ENCODE measurements at regions not wholly inside any gene's neighbourhood (a gene's known extent, or its start where the extent isn't known, plus 50 kb on each side); places are given as distances from the start of the nearest gene placed in this dataset.

DNA sequence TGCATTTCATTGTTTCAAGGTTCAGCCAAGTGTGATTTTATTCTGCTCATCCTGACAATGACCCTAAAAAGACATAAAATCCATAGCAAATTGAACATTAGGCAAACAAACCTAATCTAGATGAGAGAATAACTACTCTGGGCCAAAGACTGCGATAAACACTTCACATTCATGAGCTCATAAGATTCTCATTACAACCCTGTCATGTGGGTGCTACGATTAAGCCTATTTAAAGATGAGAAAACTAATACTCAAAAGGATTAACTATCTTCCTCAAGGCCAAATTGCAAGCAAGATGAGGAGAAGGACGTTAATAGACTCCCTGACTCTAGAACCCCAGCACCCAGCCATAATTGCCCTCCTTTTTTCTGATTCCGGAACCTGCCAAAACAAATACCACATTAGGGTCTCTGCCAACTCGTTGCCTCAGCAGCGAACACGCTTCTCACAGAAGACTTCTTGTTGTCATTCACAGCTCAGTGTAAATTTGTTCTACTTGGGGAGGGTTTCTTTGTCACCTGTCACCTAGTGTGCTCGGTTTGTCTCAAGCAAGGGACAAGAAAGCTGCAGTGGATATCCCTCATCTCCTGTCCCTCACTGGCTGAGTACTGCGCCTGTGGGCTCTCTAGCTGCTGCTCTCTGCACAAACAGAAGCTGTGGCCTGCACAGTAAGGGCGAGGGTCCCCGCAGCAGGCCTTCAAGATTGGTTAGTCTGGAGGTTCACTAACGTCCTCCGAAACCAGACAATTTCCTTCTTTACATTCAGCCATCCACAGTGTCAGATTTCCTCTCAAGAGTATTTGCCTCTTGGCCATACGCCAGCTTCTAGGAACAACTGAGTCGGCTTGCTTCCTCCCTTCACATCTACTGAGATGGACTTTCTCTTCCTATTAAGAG, 200.0 kb upstream of the UBE2E2 start:
- DNase-seq (peak in 2 of 4 donors; percentile 42 to 67), ATAC-seq (peak; percentile 71)
- peaks cover 0 to 4% of the 10 kb centered on the region in 2 donors for H3K4me1 ChIP-seq
- H3K27ac ChIP-seq: no peak overlapping the region
- intact Hi-C loops (cut with DNase I): no loop called here
- H3K9me3 ChIP-seq: no peaks in the 10 kb centered on the region
- no peak overlapping the region for H3K4me3 ChIP-seq
- H3K36me3 ChIP-seq: no peaks in the 10 kb centered on the region
- no peaks in the 10 kb centered on the region for H3K27me3 ChIP-seq
- TF ChIP-seq, protein P1, sequence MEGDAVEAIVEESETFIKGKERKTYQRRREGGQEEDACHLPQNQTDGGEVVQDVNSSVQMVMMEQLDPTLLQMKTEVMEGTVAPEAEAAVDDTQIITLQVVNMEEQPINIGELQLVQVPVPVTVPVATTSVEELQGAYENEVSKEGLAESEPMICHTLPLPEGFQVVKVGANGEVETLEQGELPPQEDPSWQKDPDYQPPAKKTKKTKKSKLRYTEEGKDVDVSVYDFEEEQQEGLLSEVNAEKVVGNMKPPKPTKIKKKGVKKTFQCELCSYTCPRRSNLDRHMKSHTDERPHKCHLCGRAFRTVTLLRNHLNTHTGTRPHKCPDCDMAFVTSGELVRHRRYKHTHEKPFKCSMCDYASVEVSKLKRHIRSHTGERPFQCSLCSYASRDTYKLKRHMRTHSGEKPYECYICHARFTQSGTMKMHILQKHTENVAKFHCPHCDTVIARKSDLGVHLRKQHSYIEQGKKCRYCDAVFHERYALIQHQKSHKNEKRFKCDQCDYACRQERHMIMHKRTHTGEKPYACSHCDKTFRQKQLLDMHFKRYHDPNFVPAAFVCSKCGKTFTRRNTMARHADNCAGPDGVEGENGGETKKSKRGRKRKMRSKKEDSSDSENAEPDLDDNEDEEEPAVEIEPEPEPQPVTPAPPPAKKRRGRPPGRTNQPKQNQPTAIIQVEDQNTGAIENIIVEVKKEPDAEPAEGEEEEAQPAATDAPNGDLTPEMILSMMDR (IDR thresholded peaks at IDR 0.05): no peak

DNA sequence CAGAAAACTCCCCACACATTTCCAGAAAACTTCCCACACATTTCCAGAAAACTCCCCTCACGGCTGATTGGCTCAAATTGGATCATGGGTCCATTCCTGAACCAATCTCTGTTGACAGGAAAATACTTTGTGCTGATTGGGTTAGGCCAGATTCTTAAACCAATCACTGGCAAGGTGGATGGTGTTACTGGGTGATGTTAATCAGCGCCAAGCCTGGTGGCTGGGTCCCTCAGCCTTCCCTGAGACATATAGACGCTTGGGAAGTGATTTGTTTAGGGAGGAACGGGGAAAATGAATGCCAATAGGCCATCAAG, 199.4 kb upstream of the UBE2E2 start:
- ATAC-seq (no peak), DNase-seq (no peak)
- no peaks in the 10 kb centered on the region for H3K9me3 ChIP-seq
- H3K27ac ChIP-seq: no peak overlapping the region
- H3K4me3 ChIP-seq: no peak overlapping the region
- TF ChIP-seq, protein P1 (IDR thresholded peaks at IDR 0.05): no peak
- no peaks in the 10 kb centered on the region for H3K27me3 ChIP-seq
- intact Hi-C loops (cut with DNase I): no loop called here
- H3K4me1 ChIP-seq: peaks cover 0 to 4% of the 10 kb centered on the region in 2 donors
- no peaks in the 10 kb centered on the region for H3K36me3 ChIP-seq

DNA sequence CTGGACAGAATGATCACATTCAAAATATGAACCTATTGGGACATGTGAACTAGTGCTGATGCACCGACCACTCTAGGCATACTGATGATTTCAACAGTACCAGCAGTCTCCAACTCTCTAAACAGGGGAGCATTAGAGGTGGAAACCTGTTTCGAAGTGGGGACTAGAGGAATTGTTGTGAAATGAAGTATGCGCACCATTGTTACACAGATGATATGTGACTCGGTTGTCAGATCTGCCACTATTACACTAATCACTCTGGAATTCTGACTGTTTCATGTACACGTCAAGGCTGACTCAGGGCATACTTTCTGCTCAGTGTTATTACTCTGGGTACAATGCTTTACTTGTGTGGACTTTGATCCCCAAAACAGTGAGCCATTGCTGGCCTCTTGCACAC, 198.2 kb upstream of the UBE2E2 start:
- no peak for DNase-seq

DNA sequence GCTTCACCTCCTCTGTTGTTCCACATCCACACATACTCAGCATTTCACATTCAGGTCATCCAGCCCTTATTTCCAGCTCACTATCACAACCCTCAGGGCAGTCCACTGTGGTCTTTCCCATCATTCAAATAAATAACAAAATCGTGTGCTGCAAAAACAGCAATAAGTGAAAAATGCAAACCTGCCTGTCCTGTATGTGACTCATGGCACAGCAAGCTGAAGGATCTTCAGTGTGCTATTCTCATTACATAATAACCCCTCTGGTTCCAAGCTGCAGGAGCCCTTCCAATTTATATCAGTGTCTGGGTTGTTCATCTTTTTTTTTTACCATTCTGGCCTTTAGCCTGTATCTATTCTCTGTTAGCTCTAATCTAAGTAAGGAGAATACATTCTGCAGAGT, 185.3 kb upstream of the UBE2E2 start:
- Histone ChIP-seq H3K4me3 (no peak overlapping the region), H3K9me3 (peaks cover 0 to 2% of the 10 kb centered on the region in 2 donors), H3K4me1 (peaks cover 0 to 8% of the 10 kb centered on the region in 2 donors), H3K36me3 (no peaks in the 10 kb centered on the region), H3K27me3 (no peaks in the 10 kb centered on the region), H3K27ac (no peak overlapping the region)
- ATAC-seq (peak; percentile 56), DNase-seq (no peak)
- intact Hi-C loops (cut with DNase I): no loop called here
- TF ChIP-seq, protein P1 (IDR thresholded peaks at IDR 0.05): no peak

More for the DNA sequence above, 198.2 kb upstream of the UBE2E2 start:
- intact Hi-C loops (cut with DNase I): no loop called here
- TF ChIP-seq, protein P1 (IDR thresholded peaks at IDR 0.05): no peak
- Histone ChIP-seq H3K9me3 (no peaks in the 10 kb centered on the region), H3K27ac (no peak overlapping the region), H3K4me1 (peaks cover 0 to 4% of the 10 kb centered on the region in 2 donors), H3K36me3 (no peaks in the 10 kb centered on the region), H3K27me3 (no peaks in the 10 kb centered on the region), H3K4me3 (no peak overlapping the region)
- ATAC-seq: no peak

DNA sequence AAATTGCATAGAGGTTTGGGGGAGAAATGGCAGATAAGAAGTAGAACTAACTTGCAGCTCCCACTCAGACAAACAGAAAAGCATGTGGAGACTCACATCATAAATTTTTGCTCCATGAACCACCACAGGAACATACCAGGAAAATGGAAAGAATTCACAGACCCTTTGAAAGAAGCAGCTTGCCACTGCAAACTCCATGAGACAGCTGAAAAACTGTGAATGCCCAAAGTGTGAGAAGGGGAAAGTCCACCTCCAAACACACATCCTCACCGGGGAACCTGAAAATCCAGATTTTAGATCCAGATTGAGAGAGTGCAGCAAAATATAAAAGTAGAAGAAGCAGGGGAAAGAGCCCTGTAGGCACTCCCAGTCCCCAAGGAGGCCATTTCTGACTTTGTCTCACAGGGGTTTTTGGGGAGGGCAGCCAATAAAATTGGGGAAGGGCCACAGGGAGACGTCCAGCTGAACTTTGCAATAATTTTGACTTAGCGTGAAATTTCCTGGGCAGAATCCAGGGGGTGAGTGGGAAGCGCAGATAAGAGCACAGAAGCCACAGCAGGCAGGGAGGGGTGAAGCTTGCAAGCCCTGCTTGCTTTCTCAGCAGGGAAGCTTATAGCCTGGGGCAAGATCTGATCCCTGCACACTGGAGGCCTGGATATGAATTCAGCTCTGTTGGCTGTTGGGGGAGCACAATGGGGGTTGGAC, 183.4 kb upstream of the UBE2E2 start:
- intact Hi-C loops (cut with DNase I): no loop called here
- peak in 1 of 4 donors; percentile 20 for DNase-seq
- H3K27me3 ChIP-seq: no peaks in the 10 kb centered on the region
- H3K36me3 ChIP-seq: no peaks in the 10 kb centered on the region
- TF ChIP-seq, protein P1 (IDR thresholded peaks at IDR 0.05): no peak
- peak; percentile 29 for ATAC-seq
- no peak overlapping the region for H3K4me3 ChIP-seq
- no peak overlapping the region for H3K27ac ChIP-seq
- H3K9me3 ChIP-seq: peaks cover 0 to 2% of the 10 kb centered on the region in 2 donors
- H3K4me1 ChIP-seq: peaks cover 0 to 8% of the 10 kb centered on the region in 2 donors

Measured in left lung (tissue), 4 donors.